Vagina (tissue), 2 donors: ENCODE measurements at regions not wholly inside any gene's neighbourhood (a gene's known extent, or its start where the extent isn't known, plus 50 kb on each side); places are given as distances from the start of the nearest gene placed in this dataset.

Experiments
- POLR2A ChIP-seq, 2 donors: fragments of 450-650 bp; IDR thresholded peaks; one replicate each; pipeline ENCODE4 v1.6.1; 2017; ENCODE audit warnings: antibody characterized with exemption in 2 of 2, mild to moderate bottlenecking in 2 of 2, moderate library complexity in 2 of 2
- POLR2AphosphoS5 ChIP-seq, 2 donors: sonication (generic); formaldehyde crosslinking; IDR thresholded peaks; one replicate each; pipeline ENCODE4 v1.9.0; 2017; ENCODE audit warnings: antibody characterized with exemption in 2 of 2, mild to moderate bottlenecking in 2 of 2, low read depth in 1 of 2; ENCODE audit not compliant: insufficient read depth in 1 of 2
- TF ChIP-seq, protein P1 (sequence below), 3 experiments: fragments of 450-650 bp in 2 of 3; fragments of 200-600 bp in 1 of 3; sonication (generic) in 1 of 3; IDR thresholded peaks; one replicate each; pipeline ENCODE4 v1.5.1; 2017 to 2019; ENCODE audit warnings: antibody characterized with exemption in 3 of 3, mild to moderate bottlenecking in 2 of 3, moderate library complexity in 2 of 3

DNA sequence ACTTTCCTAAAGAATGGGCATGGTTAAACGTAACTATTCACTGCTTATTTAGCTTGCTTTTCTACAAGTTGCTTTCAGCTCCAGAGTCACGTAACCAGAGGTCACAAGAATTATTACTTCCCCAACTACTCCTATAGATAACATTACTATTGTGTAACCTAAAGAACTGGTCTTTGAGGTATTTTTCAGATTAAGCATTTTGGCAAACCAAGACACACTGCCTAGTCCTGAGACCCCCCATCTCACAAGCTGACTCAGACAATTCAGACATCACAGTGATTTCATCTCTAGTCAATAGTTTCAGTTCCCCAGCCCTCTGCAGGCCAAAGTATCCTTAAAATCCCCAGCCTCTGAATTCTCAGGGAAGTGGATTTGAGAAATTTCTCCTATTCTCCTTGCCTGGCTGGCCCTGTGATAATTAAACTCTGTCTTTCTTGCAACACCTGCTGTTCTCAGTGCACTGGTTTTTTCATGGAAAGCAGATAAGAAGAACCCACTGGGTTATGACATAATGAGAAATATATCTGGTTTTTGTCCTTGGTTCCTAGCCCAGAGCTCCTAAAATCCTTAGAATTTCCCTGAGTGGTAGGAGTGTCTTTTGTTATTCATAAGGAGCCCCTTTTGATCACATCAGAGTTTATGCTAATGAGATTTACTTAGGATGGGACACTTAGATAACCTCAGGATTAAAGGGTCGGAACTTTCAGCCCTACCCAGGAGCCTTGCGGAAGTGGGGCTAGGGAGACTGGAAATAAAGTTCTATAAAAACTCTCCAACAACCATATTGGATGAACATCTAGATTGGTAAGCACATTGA lies 1310.8 kb upstream of the CHAC2 start:
- TF ChIP-seq, protein P1, sequence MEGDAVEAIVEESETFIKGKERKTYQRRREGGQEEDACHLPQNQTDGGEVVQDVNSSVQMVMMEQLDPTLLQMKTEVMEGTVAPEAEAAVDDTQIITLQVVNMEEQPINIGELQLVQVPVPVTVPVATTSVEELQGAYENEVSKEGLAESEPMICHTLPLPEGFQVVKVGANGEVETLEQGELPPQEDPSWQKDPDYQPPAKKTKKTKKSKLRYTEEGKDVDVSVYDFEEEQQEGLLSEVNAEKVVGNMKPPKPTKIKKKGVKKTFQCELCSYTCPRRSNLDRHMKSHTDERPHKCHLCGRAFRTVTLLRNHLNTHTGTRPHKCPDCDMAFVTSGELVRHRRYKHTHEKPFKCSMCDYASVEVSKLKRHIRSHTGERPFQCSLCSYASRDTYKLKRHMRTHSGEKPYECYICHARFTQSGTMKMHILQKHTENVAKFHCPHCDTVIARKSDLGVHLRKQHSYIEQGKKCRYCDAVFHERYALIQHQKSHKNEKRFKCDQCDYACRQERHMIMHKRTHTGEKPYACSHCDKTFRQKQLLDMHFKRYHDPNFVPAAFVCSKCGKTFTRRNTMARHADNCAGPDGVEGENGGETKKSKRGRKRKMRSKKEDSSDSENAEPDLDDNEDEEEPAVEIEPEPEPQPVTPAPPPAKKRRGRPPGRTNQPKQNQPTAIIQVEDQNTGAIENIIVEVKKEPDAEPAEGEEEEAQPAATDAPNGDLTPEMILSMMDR (IDR thresholded peaks at IDR 0.05) = no peak
- no peak for TF ChIP-seq POLR2A (IDR thresholded peaks at IDR 0.05)
- no peak for TF ChIP-seq POLR2AphosphoS5 (IDR thresholded peaks at IDR 0.05; ENCODE audit: insufficient read depth in 1 of 2, low read depth in 1 of 2)
